HG03139 (cell line): ENCODE measurements at regions not wholly inside any gene's neighbourhood (a gene's known extent, or its start where the extent isn't known, plus 50 kb on each side); places are given as distances from the start of the nearest gene placed in this dataset.

Source experiments
- ATAC-seq: cut with Tn5 transposase; IDR thresholded peaks from one replicate; pipeline ENCODE4 v1.9.1; 2021; ENCODE audit not compliant: unreplicated experiment

DNA sequence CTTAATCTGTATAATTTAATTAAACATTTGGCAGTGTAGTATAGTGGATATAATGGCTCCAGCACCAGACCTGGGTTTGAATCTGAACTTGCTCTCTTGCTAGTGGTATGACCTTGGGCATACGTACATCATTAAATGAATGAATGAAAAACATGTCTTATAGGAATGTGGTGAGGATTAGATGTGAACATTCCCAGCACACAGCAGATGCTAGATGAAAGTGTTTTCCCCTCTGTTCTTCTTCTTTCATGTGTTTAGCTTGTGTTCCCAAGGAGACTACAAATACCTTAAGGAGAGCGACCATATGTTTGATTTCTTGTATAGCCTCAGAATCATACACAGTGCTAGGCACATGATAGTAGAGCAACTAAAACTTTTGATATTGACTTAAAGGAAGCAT, 56.5 kb downstream of the CT47B1 start:
- ATAC-seq: no peak

DNA sequence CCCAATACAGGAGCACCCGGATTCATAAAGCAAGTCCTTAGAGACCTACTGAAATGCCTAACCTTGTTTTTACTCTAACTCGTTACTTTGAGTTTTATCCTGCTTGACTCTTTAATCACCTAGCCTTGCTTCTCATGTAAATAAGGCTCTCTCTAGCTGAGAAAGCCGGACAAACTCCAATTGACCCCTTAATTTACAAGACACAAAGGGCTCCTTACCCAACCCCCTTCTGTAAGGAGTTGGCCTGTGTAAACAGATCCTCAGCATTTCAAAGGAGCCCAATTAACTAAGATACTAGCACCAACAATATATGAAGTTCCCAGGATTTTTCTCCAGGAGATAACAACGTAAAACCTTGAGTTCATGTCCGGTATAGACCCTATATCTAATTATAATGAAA, 61.7 kb downstream of the CT47B1 start:
- no peak for ATAC-seq

DNA sequence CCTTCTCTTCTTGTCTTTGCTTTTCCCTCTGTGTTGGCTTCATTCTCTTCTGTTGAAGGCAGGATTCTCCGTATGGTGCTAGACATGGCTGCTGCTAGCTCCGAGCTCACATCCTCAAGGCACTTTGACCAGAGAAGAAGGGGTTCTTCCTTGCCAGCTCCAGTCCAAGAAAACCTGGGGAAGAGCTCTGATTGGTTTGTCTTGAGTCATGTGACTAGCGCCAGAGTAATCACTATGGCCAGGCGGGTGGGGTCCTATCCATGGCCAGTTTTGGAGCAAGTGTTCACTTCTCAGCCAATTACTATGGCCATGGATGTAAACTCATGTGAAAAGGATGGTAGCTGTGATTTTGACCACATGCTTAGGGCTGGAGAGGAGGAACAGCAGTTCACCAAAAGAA, 74.2 kb downstream of the CT47B1 start:
- no peak for ATAC-seq

DNA sequence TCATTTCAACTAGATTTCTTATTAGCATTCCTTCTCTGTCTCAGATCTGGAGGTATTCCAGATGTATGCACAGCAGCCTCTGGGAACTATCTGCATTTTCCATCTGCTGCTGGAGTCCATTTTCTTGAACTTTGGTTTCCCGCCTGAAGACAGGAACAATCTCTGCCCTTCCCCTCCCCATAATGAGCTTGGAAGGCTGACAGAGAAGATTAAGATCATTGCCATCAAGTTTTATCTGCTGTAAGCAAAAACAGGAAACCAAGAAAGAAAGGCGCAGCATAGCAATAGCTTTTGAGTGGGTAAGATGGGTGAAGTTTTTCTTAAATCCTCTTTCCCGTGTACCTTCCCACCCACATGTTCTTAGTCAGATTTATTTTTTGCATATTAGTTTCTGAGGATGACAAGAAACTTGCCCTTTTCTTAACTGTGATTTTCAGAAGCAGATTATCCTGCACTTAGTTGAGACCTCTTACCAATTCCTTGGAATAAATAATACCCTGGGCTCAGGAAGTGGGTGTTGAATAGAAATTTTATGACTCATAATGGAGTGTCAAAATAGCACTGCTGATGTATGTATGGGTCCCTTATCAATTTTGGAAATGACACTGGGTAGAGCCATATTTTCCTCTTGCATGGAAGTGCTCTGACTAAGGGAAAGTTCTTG, 78.3 kb downstream of the CT47B1 start:
- no peak for ATAC-seq

DNA sequence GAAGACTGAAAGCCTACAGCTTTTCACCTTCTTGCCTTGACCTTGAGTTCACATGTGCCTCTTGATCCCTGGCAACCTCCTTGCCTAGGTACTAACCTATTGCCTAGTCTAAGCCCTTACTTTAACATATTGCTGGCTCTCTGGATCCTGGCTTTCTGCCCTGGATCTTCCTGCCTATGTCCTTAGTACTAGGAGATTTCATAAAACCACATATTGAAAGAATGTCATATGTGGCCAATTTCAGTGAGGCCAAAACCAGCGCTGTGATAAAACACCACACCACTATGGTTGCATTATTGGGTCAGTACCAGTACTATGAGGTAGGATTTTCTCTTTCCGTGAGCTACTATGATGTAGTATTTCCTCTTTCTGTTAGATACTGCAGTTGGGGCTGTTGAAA, 80.4 kb downstream of the CT47B1 start:
- ATAC-seq: no peak

DNA sequence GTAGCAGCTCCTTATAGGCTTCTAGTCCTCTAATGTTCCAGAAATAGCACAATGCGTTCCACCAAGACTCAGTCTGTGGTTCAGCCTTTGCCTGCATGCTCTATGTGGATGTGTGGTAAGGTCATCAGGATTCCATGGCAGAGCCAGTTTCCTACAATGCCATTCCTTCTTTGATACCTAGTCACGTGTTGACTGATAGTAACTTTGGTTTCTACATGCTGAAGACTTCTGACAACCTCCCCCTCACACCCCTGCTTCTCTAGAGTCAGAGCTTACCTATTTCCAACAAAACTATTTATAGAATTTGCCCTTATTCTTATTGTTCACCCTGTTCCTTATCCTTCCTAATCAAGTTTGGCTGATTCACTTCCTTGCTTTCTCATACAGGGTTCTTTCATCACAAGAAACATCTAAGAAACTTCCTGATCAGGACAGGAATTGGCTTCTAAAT, 81.1 kb downstream of the CT47B1 start:
- ATAC-seq: no peak

DNA sequence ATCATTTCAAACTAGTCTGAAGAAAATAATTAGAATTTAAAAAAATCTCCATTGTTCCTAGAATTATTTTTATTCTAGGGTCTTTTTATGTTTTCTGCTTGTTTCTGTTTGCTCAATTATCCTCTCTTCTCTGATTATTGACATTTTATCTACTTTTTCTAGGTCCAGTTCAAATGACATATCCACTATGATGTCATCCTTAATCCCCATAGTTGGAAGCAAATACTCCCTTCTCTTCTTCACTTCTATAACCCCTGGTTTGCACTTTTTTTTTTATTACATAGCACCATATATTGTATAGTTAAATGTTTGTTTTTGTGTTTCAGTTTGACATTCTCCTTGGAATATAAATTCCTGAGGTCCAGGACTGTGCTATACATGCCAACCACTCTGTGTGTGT, 82.6 kb downstream of the CT47B1 start:
- ATAC-seq: no peak

DNA sequence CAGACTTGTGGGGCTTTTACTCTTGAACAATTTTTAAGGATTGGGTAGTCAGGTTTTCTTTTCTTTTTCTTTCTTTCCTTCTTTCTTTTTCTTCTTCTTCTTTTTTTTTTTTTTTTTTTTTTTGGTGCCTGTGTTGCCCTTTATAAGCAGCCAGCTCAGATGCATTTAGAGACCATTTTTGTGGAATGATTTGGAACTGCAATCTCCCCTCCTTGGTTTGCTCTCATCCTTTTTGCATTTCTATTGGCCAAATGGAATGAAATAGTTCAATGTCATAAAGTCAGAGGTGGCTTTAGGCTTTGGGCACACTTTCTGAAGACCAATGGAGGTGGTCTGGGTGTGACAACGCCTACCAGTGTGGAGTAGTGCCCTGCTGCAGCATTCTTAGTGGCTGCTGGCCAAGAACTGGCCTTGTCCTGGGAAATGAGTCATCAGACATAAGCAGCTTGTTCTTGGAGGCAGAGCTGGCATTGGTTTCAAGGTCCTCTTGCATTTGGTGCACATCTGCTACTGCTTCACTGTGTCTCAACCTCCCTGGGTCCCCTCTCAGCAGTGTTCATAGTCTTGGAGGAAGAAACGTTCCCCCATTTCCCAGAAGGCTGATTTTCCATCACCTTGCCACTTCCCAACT, 84.5 kb downstream of the CT47B1 start:
- ATAC-seq: no peak

DNA sequence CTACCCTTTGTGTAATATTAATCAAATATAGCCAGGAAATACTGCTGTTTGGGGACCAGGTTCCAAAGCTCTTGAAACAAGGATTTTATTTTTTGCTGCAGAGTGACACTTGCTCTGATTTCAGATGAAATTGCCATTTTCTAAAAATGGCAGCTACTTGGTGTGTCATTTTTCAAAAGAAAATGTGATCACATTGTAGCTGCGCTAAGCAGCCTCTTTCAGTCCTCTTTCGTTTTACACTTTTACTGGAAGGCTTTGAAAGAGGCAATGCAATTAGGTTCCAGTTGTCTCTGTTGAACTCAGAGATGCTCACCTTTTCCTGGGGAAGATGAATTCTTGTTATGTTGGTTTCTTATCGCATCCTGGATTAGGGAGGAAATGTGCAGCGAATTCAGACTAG, 85.1 kb downstream of the CT47B1 start:
- ATAC-seq: no peak

DNA sequence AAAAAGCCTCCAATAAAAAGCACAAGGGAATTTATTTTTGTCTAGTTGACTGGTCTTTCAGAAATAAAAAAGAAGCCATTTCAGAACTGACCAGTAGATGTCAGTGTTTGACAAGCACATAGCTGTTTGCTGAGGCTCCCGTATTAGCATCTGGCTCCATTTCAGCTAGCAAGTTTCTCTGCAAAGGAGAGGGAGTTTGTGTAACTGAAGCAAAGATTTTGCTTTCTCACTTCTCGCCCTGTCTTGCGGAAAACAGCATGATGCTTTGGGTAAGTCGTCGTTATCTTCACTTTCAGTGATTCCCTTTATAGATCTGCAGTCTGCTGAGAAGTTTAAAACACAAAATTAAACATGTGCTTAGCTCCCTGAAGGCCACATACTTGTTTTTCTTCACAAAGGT, 85.5 kb downstream of the CT47B1 start:
- ATAC-seq: peak; percentile 70

DNA sequence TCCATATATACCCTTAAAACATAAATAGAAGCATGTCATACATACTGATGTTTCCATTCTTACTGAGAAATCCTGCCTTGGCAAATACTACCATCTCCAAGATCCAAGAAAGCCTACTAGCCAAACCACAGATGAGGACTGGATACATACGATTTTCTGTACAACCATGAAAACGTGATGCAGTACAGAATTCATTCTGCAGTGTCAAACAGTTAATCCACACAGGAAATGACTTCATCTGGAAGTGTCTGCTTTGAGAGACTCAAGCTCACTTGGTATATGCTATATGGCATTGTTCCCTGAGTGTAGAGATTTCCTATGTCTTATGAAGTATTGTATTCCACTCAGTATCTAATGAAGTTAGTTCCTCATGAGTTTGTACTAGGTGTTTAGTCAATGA, 94.3 kb downstream of the CT47B1 start:
- ATAC-seq: no peak

DNA sequence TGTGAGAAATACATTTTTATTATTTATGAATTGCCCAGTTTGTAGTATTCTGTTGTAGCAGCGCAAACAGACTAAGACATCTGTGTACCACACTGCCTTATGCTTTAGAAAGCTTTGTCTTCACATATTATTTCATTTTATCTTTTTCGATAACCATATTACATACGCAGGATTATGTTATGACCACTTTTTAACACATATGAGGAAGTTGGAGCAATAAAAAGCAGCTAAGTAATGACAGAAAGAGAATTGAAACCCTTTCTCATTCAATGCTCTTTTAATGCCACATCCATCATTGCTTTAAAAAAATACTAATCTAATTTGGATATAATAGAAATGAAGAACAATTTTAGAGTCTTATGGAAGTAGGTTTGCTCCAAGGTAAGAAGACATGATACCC, 99.7 kb downstream of the CT47B1 start:
- no peak for ATAC-seq

DNA sequence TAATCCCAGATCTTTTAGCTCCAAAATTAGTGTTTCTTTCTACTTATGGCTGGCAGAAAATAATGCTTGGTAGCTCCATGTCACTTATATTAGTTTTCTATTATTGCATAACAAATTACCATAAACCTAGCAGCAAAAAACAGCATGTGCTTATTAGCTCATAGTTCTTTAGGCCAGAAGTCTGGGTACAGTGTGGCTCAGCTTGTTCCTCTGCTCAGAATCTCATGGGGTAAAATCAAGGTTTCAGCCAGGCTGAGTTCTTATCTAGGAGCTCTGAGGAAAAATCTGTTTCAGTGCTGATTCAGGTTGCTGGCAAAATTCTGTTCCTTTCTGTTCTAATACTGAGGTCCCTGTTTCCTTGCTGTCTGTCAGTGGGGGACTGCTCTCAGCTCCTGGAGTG, 101.1 kb downstream of the CT47B1 start:
- ATAC-seq: no peak

DNA sequence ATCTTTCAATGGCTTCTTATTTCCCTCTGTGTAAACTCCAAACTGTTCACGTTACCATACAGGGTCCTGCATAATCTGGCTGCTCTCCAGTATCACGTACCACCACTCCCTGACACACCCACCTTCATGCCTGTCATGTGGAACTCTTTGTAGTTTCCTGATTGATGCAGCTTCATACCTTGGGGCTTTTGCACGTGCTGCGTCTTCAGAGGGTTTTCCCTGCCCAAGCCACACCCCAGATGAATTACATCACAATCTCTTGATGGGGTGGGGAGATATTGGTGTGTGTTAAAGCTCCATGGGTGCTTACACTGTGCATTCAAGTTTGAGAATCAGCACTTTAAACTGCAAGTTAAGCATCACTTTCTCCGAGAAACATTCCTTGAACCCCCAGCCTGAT, 101.9 kb downstream of the CT47B1 start:
- ATAC-seq: no peak

DNA sequence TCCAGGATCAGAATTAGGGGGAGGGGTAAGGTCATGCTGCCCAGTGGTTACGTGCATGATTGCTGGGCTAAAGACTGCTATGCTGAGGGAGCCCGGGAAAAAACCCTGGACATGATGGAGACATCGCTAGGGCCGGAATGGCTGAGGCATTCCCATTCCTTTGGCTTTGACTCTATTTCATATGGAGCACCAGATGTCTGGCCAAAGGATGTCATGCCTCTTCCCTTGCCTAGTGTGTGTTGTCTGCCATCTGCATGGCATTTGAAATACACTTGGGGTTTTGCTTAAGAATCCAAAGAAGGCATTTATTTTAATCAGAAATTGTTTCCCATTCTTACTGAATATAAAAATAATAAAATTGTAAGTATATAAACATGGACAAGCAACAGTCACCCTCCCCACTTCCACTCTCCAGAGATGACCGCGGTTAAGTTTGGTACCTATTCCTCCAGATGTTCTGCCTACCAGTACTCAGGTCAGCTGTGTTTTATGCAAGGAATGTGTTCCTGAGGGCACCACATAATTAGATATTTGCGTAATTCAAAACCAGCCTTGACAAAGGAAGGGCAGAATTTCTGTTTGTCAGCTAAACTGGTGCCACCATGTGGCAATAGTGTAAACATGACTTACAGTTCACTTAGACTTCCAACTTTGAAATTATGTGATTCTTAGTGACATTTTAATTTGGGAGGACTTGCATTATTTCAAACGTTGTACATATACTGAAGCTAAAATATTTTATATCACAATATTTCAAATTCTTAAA, 105.9 kb downstream of the CT47B1 start:
- ATAC-seq: no peak

DNA sequence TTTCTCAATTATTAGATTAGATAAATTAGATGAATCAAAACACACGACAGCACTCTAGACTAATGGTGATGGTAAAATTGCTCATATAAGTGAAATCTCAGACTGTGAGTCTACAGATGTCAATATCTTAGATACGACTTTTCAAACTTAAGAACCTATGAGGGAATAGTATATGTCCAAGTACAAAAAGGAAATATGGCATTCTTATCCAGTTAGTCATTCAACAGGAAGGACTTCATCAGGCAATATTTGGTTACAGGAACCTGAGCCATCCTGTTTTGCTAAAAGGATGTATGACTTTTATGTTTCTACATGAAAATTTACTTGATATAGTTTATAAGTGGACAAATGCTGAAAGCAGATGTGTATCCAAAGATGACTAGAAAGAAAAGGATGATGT, 107.0 kb downstream of the CT47B1 start:
- ATAC-seq: no peak

DNA sequence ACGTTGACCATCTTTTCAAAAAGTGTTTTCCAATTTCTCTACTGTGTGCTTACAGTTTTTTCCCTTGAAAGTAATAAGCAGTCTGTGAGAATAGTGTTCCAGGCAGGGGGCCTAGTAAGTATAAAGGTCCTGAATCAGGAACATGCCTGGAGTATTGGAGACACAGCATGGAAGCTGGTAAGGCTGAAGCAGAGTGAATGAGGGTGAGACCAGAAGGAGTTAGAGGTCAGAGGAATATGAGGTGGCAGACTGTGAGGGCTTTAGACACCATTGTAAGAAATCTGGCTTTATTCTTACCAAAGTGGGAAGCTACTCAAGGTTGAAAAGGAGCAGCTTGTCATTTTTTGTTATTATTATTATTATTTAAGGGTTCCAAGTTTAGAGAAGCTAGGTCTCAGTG, 107.4 kb downstream of the CT47B1 start:
- no peak for ATAC-seq

DNA sequence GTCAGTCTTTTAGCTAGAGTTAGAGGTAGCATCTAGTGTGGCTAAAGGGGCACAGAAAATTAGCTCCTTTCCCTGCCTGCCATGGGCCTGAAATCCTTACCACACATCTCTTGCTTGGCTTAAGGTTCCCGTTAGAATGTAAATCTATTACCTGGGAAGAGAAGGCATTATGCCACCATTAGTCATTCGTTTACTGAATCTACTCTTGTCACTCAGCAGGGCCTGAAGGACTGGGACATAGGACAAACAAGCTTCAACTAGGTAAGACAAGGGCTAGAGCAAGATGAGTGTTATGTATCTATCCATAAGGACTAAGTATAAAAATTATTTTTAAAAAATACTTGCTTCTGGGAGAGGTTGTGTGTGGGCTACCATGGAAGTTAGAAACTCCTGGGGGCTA, 112.4 kb downstream of the CT47B1 start:
- ATAC-seq: no peak

DNA sequence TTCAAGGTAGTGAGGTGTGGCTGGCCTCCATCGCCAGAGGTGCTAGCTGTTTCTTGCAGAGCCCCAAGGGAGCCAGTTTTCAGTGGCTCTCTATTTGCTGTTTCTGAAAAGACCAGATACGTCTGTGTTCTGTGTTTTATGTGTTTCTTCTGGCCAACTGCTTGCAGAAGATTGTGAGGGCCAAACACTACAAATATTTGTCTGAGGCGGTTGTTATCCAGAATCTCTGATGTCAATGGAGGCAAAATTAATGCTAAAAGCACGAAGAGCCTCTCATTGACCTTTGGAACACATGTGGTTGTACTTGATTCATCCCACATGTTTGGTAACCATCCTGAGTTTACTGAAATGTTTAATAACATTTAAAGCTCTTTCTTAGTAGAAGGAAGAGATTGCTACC, 113.9 kb downstream of the CT47B1 start:
- no peak for ATAC-seq

DNA sequence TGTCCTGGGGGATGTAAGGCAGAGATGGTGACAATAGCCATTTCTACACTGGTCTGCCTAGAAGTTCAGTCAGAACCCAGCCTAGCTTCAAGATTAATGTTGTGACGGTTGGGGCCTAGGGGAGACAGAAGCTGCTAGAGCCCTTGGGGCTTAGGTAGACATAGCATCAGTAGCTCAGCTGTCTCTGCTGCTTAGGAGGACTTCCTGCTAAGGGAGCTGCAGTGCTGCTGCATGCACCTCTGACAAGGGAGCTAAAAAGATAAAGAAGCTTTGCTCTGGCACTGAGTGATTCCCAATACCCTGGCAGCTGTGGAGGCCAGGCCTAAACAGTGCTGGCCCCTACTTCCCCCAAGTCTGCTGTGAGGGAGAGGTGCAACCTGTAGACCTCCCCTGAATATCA, 116.0 kb downstream of the CT47B1 start:
- ATAC-seq: no peak

DNA sequence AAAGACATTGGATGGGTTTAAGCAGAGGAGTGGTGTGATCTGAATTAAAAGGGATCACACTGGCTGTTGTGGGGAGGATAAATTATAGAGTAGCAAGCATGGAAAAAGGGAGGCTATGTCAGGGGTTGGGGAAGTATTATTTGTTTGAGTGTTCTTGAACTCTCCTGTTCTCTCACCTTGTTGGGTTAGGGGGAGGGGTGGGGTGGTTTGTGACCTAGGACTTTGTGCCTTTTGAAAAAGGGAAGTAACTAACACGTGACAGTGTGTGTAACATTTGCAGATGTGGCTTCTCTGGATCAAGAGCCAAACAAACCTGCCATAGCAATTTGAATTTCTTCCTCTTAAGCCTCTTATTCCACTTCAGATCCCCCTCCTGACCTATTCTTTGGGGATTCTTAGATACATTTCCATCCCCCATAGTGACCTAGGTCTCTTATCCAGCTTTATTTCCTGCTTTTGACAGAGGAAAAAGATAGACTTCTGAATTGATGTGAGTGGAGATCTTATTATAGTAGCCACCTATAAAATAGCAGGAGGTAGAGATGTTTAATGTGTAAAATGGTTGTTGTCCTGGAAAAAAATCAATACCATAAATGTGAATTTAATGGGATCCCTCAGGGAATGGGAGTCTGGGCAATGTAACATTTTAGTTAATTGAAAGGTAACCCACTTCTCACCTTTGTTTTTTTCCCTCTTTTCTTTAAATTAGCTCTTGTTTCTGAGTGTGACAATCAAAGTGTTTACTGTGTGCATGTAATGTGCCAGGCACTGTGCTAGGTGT, 120.4 kb downstream of the CT47B1 start:
- peak; percentile 67 for ATAC-seq
